ENCODE measurements at regions not wholly inside any gene's neighbourhood (a gene's known extent, or its start where the extent isn't known, plus 50 kb on each side); places are given as distances from the start of the nearest gene placed in this dataset.

GRCh38 chr21:23488245-23488644 is 2119.0 kb downstream of the MRPL39 start:
- DNase-seq = no peak

- DNase-seq = no peak
These were observed 2126.6 kb downstream of the MRPL39 start for GRCh38 chr21:23480591-23481270.

- DNase-seq = no peak
These were observed 2128.9 kb downstream of the MRPL39 start for GRCh38 chr21:23478381-23478780.

GRCh38 chr21:23475281-23476219 is 2131.7 kb downstream of the MRPL39 start:
- DNase-seq = no peak

- no peak for DNase-seq
These were observed 2135.4 kb downstream of the MRPL39 start for GRCh38 chr21:23471877-23472276.

- no peak for DNase-seq
These were observed 2143.9 kb downstream of the MRPL39 start for GRCh38 chr21:23463365-23463764.

GRCh38 chr21:23455676-23456075 is 2151.6 kb downstream of the MRPL39 start:
- DNase-seq = no peak

- no peak for DNase-seq
These were observed 2154.7 kb downstream of the MRPL39 start for GRCh38 chr21:23452384-23453083.

GRCh38 chr21:23445307-23445706 is 2162.0 kb downstream of the MRPL39 start:
- no peak for DNase-seq

GRCh38 chr21:23438081-23438480 is 2169.2 kb downstream of the MRPL39 start:
- no peak for DNase-seq

GRCh38 chr21:23402929-23403520 is 2204.3 kb downstream of the MRPL39 start:
- no peak for DNase-seq

GRCh38 chr21:23401278-23401677 is 2206.0 kb downstream of the MRPL39 start:
- no peak for DNase-seq

GRCh38 chr21:23398726-23399125 is 2208.6 kb downstream of the MRPL39 start:
- DNase-seq = no peak

GRCh38 chr21:23394458-23394857 is 2212.8 kb downstream of the MRPL39 start:
- no peak for DNase-seq

- DNase-seq = no peak
These were observed 2222.6 kb downstream of the MRPL39 start for GRCh38 chr21:23384679-23385078.

- DNase-seq = no peak
These were observed 2233.1 kb downstream of the MRPL39 start for GRCh38 chr21:23374155-23374554.

- DNase-seq = no peak
These were observed 2250.4 kb downstream of the MRPL39 start for GRCh38 chr21:23356905-23357304.

GRCh38 chr21:23316190-23316589 is 2291.1 kb downstream of the MRPL39 start:
- DNase-seq = no peak

GRCh38 chr21:23308741-23309140 is 2298.5 kb downstream of the MRPL39 start:
- no peak for DNase-seq

GRCh38 chr21:23307065-23307464 is 2300.2 kb downstream of the MRPL39 start:
- DNase-seq = no peak

- DNase-seq = no peak
These were observed 2294.1 kb downstream of the NCAM2 start for GRCh38 chr21:23292292-23292691.

- DNase-seq = no peak
These were observed 2283.7 kb downstream of the NCAM2 start for GRCh38 chr21:23281917-23282316.

GRCh38 chr21:23249760-23250159 is 2251.6 kb downstream of the NCAM2 start:
- DNase-seq = no peak

Measured in CD4-positive, alpha-beta T cell treated with Interleukin-12 subunit alpha and Interleukin-12 subunit beta, for 1 hour (primary cell).